ENCODE measurements at regions not wholly inside any gene's neighbourhood (a gene's known extent, or its start where the extent isn't known, plus 50 kb on each side); places are given as distances from the start of the nearest gene placed in this dataset.

- Histone ChIP-seq H4K20me1 (ENCODE audit: insufficient read depth, low read length) (no peaks in the 10 kb centered on the region), H3K36me3 (ENCODE audit: insufficient read depth, low read length) (no peaks in the 10 kb centered on the region), H3K9me2 (ENCODE audit: insufficient read depth, low read length) (no peaks in the 10 kb centered on the region), H3K4me3 (ENCODE audit: low read depth, low read length, poor library complexity, severe bottlenecking) (no peak overlapping the region), H3K79me2 (ENCODE audit: insufficient read depth, low read depth, low read length) (no peaks in the 10 kb centered on the region), H2AFZ (ENCODE audit: low read length) (no peak overlapping the region), H3K9me3 (ENCODE audit: low read length) (no peaks in the 10 kb centered on the region), H3K4me2 (ENCODE audit: low read length) (no peak overlapping the region), H3K4me1 (ENCODE audit: insufficient read depth, low read length, poor library complexity, severe bottlenecking) (no peaks in the 10 kb centered on the region), H3K27ac (ENCODE audit: low read depth, low read length, poor library complexity, severe bottlenecking) (no peak overlapping the region)
- ChIA-PET CTCF (ENCODE audit: unreplicated experiment) (no interaction called here), POLR2A (no interaction called here)
- no TSS peak for BruUV-seq (replicated peaks)
- TF ChIP-seq EZH2phosphoT487 (IDR thresholded peaks at IDR 0.05; ENCODE audit: borderline replicate concordance, low read depth, low read length) (no peak), CTCF (conservative IDR thresholded peaks at IDR 0.05; ENCODE audit: low read length) (no peak)
- intact Hi-C loops (cut with micrococcal nuclease; ENCODE audit: unreplicated experiment), result no loop called here
- DNase-seq (ENCODE audit: low spot score), result no peak
Observed at GRCh38 chr2:34789169-34789568, 1190.1 kb upstream of the FAM98A start.

GRCh38 chr2:34787341-34787740 is 1188.2 kb upstream of the FAM98A start:
- no peak for DNase-seq (ENCODE audit: low spot score)
- ChIA-PET CTCF (ENCODE audit: unreplicated experiment) (no interaction called here), POLR2A (no interaction called here)
- Histone ChIP-seq H4K20me1 (ENCODE audit: insufficient read depth, low read length) (no peaks in the 10 kb centered on the region), H3K36me3 (ENCODE audit: insufficient read depth, low read length) (no peaks in the 10 kb centered on the region), H3K9me2 (ENCODE audit: insufficient read depth, low read length) (no peaks in the 10 kb centered on the region), H3K9me3 (ENCODE audit: low read length) (no peaks in the 10 kb centered on the region), H3K79me2 (ENCODE audit: insufficient read depth, low read depth, low read length) (no peaks in the 10 kb centered on the region), H2AFZ (ENCODE audit: low read length) (no peak overlapping the region), H3K4me3 (ENCODE audit: low read depth, low read length, poor library complexity, severe bottlenecking) (no peak overlapping the region), H3K27ac (ENCODE audit: low read depth, low read length, poor library complexity, severe bottlenecking) (no peak overlapping the region), H3K4me2 (ENCODE audit: low read length) (no peak overlapping the region), H3K4me1 (ENCODE audit: insufficient read depth, low read length, poor library complexity, severe bottlenecking) (no peaks in the 10 kb centered on the region)
- intact Hi-C loops (cut with micrococcal nuclease; ENCODE audit: unreplicated experiment), result no loop called here
- TF ChIP-seq EZH2phosphoT487 (IDR thresholded peaks at IDR 0.05; ENCODE audit: borderline replicate concordance, low read depth, low read length), result no peak
- TF ChIP-seq CTCF (conservative IDR thresholded peaks at IDR 0.05; ENCODE audit: low read length), result no peak
- no TSS peak for BruUV-seq (replicated peaks)

GRCh38 chr2:34785206-34785785 is 1186.2 kb upstream of the FAM98A start:
- TF ChIP-seq EZH2phosphoT487 (IDR thresholded peaks at IDR 0.05; ENCODE audit: borderline replicate concordance, low read depth, low read length), result no peak
- TF ChIP-seq CTCF (conservative IDR thresholded peaks at IDR 0.05; ENCODE audit: low read length), result no peak
- intact Hi-C loops (cut with micrococcal nuclease; ENCODE audit: unreplicated experiment), result no loop called here
- BruUV-seq (replicated peaks), result no TSS peak

More at GRCh38 chr2:34785206-34785785, 1186.2 kb upstream of the FAM98A start:
- Histone ChIP-seq H3K4me2 (ENCODE audit: low read length) (no peak overlapping the region), H3K9me3 (ENCODE audit: low read length) (no peaks in the 10 kb centered on the region), H3K27ac (ENCODE audit: low read depth, low read length, poor library complexity, severe bottlenecking) (no peak overlapping the region), H3K4me3 (ENCODE audit: low read depth, low read length, poor library complexity, severe bottlenecking) (no peak overlapping the region), H3K4me1 (ENCODE audit: insufficient read depth, low read length, poor library complexity, severe bottlenecking) (no peaks in the 10 kb centered on the region), H2AFZ (ENCODE audit: low read length) (no peak overlapping the region), H4K20me1 (ENCODE audit: insufficient read depth, low read length) (no peaks in the 10 kb centered on the region), H3K79me2 (ENCODE audit: insufficient read depth, low read depth, low read length) (no peaks in the 10 kb centered on the region), H3K9me2 (ENCODE audit: insufficient read depth, low read length) (no peaks in the 10 kb centered on the region), H3K36me3 (ENCODE audit: insufficient read depth, low read length) (no peaks in the 10 kb centered on the region)
- ChIA-PET POLR2A (no interaction called here), CTCF (ENCODE audit: unreplicated experiment) (no interaction called here)
- no peak for DNase-seq (ENCODE audit: low spot score)

All from OCI-LY7 (cell line).